ENCODE measurements at regions not wholly inside any gene's neighbourhood (a gene's known extent, or its start where the extent isn't known, plus 50 kb on each side); places are given as distances from the start of the nearest gene placed in this dataset.

DNA sequence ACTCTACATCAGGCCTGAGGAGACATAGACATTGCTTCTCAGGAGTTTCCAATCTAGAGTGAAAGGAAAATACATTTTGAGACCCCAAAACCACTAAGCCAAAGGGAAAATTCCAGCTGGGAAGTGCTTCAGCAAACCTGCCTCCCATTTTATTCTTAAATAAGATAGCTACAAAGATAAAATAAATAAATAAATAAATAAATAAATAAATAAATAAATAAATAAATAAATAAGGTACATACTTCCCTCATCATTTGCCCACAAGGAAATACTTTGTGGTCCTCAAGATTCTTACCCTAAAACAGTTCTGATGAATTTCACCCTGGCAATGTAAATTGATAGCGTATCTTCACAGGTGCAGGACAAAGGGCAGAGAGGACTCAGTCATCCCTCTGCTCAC is 474.0 kb upstream of the ROBO1 start:
- H3K4me3 ChIP-seq (ENCODE audit: low read depth, low read length): no peak overlapping the region
- DNase-seq (ENCODE audit: low read depth): no peak
- no peaks in the 10 kb centered on the region for H3K36me3 ChIP-seq (ENCODE audit: control insufficient read depth, insufficient read depth, low read length)
- H3K27me3 ChIP-seq (ENCODE audit: control insufficient read depth, insufficient read depth, low read length): no peaks in the 10 kb centered on the region
- TF ChIP-seq, protein P1, sequence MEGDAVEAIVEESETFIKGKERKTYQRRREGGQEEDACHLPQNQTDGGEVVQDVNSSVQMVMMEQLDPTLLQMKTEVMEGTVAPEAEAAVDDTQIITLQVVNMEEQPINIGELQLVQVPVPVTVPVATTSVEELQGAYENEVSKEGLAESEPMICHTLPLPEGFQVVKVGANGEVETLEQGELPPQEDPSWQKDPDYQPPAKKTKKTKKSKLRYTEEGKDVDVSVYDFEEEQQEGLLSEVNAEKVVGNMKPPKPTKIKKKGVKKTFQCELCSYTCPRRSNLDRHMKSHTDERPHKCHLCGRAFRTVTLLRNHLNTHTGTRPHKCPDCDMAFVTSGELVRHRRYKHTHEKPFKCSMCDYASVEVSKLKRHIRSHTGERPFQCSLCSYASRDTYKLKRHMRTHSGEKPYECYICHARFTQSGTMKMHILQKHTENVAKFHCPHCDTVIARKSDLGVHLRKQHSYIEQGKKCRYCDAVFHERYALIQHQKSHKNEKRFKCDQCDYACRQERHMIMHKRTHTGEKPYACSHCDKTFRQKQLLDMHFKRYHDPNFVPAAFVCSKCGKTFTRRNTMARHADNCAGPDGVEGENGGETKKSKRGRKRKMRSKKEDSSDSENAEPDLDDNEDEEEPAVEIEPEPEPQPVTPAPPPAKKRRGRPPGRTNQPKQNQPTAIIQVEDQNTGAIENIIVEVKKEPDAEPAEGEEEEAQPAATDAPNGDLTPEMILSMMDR (IDR thresholded peaks at IDR 0.05; ENCODE audit: insufficient read depth, low read length, poor library complexity, severe bottlenecking): no peak

DNA sequence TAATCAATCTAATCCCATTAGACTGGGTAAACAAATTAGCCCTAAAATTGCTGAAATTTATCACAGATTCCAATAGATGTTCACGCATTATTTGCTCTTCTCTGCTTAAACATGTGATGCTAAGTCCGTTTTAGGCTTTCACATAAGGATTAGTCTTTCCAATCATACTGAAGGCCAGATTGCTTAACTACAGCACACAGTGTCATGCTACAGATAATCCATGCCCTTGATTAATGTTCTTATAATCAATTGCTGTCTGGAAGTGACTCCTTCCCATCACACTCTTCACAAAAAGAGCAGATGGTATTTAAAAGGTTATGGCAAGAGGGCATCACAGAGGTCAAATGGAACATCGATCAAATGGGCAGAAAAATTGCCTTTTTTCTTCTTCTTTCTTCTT is 471.5 kb upstream of the ROBO1 start:
- no peaks in the 10 kb centered on the region for H3K27me3 ChIP-seq (ENCODE audit: control insufficient read depth, insufficient read depth, low read length)
- no peak overlapping the region for H3K4me3 ChIP-seq (ENCODE audit: low read depth, low read length)
- no peaks in the 10 kb centered on the region for H3K36me3 ChIP-seq (ENCODE audit: control insufficient read depth, insufficient read depth, low read length)
- TF ChIP-seq, protein P1 (IDR thresholded peaks at IDR 0.05; ENCODE audit: insufficient read depth, low read length, poor library complexity, severe bottlenecking): no peak
- no peak for DNase-seq (ENCODE audit: low read depth)

DNA sequence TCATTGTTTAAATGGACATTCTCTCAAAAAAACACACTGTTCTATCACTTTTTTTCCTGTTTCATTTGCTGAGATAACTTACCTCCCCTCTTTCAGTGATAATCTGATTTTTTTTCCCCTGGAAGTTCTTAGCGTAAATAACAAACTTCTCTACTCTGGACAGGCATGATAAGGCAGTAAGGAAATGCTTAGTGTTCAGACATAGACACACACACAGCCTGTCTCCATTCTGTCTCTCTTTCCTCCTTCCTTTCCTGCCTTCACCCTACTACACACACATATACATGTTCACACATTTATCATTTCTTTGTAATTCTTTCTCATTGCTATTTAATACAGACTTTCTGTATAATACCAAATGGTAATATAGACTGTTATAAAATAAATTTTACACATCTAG is 470.8 kb upstream of the ROBO1 start:
- no peaks in the 10 kb centered on the region for H3K27me3 ChIP-seq (ENCODE audit: control insufficient read depth, insufficient read depth, low read length)
- no peaks in the 10 kb centered on the region for H3K36me3 ChIP-seq (ENCODE audit: control insufficient read depth, insufficient read depth, low read length)
- H3K4me3 ChIP-seq (ENCODE audit: low read depth, low read length): no peak overlapping the region
- TF ChIP-seq, protein P1 (IDR thresholded peaks at IDR 0.05; ENCODE audit: insufficient read depth, low read length, poor library complexity, severe bottlenecking): no peak
- DNase-seq (ENCODE audit: low read depth): no peak

DNA sequence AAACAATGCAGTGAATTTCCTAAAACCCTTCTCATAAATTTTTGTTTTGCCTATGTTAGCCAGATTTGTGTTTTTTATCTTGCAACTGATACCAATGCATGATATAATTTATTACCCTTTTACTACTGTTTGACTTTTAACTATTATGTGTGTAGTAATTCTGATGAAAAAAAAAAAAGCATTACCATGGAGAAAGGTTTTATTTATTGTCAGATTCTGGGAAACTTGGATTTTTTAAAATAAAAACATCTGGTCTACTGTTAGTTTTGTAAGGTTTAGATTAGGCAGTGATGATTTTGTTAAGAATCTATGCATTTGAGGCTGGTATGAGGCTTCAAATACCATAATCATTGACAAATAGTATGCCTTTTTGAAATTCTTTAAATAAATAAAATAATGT is 470.4 kb upstream of the ROBO1 start:
- H3K36me3 ChIP-seq (ENCODE audit: control insufficient read depth, insufficient read depth, low read length): no peaks in the 10 kb centered on the region
- no peak for DNase-seq (ENCODE audit: low read depth)
- TF ChIP-seq, protein P1 (IDR thresholded peaks at IDR 0.05; ENCODE audit: insufficient read depth, low read length, poor library complexity, severe bottlenecking): no peak
- H3K4me3 ChIP-seq (ENCODE audit: low read depth, low read length): no peak overlapping the region
- H3K27me3 ChIP-seq (ENCODE audit: control insufficient read depth, insufficient read depth, low read length): no peaks in the 10 kb centered on the region

DNA sequence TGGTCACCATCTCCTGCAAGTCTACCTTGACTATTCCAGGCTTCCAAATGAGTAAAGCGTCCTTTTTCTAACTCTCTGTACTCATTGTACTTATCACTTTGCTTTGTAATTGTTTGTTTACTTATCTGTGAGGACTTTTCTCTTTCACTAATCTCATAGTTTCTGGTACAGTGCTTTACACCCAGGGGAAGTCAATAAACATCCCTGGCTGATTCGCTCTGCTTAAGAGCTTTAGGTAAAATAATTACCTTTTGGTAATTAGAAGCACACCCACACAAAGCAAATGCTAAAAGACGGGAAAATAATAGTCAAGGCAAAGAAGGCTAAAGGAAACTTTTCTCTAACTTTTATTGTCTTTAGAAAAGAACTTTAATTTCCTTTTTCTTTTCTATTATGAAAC is 466.9 kb upstream of the ROBO1 start:
- TF ChIP-seq, protein P1 (IDR thresholded peaks at IDR 0.05; ENCODE audit: insufficient read depth, low read length, poor library complexity, severe bottlenecking): no peak
- no peaks in the 10 kb centered on the region for H3K36me3 ChIP-seq (ENCODE audit: control insufficient read depth, insufficient read depth, low read length)
- H3K4me3 ChIP-seq (ENCODE audit: low read depth, low read length): no peak overlapping the region
- H3K27me3 ChIP-seq (ENCODE audit: control insufficient read depth, insufficient read depth, low read length): no peaks in the 10 kb centered on the region
- no peak for DNase-seq (ENCODE audit: low read depth)

DNA sequence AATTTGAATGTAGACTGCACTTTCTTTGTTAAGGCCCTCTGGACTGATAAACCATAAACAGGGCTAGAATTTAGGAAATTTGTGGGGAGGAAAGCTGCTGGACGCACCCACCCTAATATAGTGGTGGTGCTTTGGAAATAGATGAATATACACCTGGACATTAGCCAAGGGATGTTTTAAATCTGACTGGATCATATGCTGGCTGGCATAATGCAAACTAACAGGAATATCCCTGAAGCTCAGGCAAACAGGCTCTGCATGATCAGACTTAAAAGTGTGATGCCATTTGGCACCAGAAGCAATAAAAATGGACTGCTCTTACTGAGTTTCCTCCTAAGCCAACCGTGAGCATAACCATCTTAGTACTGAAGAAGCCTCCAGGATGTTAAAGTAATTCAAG is 465.8 kb upstream of the ROBO1 start:
- no peaks in the 10 kb centered on the region for H3K27me3 ChIP-seq (ENCODE audit: control insufficient read depth, insufficient read depth, low read length)
- H3K36me3 ChIP-seq (ENCODE audit: control insufficient read depth, insufficient read depth, low read length): no peaks in the 10 kb centered on the region
- TF ChIP-seq, protein P1 (IDR thresholded peaks at IDR 0.05; ENCODE audit: insufficient read depth, low read length, poor library complexity, severe bottlenecking): no peak
- no peak overlapping the region for H3K4me3 ChIP-seq (ENCODE audit: low read depth, low read length)
- no peak for DNase-seq (ENCODE audit: low read depth)

All from kidney epithelial cell (primary cell).